ENCODE measurements at regions not wholly inside any gene's neighbourhood (a gene's known extent, or its start where the extent isn't known, plus 50 kb on each side); places are given as distances from the start of the nearest gene placed in this dataset.

GRCh38 chr9:105950448-105950847 lies 256.1 kb downstream of the TMEM38B start:
- TF ChIP-seq CTCF (optimal IDR thresholded peaks at IDR 0.05 in 1 of 3, IDR thresholded peaks at IDR 0.05 in 1 of 3, conservative IDR thresholded peaks at IDR 0.05 in 1 of 3; ENCODE audit: extremely low read depth in 1 of 3, insufficient read depth in 2 of 3, low read length in 3 of 3) (no peak), EZH2 (IDR thresholded peaks at IDR 0.05; ENCODE audit: low read length) (no peak)
